ENCODE measurements at regions not wholly inside any gene's neighbourhood (a gene's known extent, or its start where the extent isn't known, plus 50 kb on each side); places are given as distances from the start of the nearest gene placed in this dataset.

DNA sequence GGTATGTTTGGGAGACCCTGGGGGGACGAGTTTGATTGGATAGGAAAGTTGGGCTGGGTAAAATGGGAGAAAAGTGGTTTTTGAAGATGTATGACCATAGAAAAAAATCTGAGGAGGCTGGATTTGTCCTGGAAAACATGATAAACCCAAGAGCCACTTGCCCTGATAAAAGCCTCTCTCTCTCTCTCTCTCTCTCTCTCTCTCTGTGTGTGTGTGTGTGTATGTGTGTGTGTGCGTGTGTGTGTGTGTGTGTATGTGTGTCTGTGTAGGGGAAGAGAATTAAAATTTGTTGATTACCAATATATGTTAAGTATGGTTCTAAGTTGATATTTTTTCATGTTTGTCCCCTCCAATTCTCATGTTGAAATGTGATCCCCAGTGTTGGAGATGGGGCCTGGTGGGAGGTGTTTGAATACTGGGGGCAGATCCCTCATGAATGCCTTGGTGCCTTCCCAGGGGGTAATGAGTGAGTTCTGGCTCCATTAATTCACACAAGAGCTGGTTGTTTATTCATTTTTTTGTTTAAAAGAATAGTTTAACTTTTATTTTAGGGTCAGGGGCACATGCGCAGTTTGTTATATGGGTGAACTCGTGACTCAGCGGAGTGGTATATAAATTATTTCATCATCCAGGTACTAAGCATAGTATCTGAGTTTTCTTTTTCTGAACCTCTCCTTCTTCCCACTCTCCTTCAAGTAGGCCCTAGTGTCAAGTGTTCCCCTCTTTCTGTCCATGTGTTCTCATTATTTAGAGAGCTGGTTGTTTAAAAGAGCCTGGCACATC lies 208.8 kb downstream of the TFAP2B start:
- H3K4me2 ChIP-seq (ENCODE audit: low read length): no peak overlapping the region
- no peak overlapping the region for H3K27ac ChIP-seq (ENCODE audit: low read depth, low read length)
- no peak overlapping the region for H3K23ac ChIP-seq (ENCODE audit: low read length)
- no peaks in the 10 kb centered on the region for H3K27me3 ChIP-seq (ENCODE audit: insufficient read depth, low read length, poor library complexity)
- H3K56ac ChIP-seq (ENCODE audit: low read length): no peak overlapping the region
- no peak overlapping the region for H3K4me3 ChIP-seq (ENCODE audit: low read length)
- H3K4me1 ChIP-seq (ENCODE audit: control insufficient read depth, low read depth, low read length): no peaks in the 10 kb centered on the region
- H3K9ac ChIP-seq (ENCODE audit: low read length): no peak overlapping the region
- no peak overlapping the region for H2BK15ac ChIP-seq (replicated peaks; ENCODE audit: low read depth)
- no peak overlapping the region for H2AK5ac ChIP-seq (ENCODE audit: low read length)
- H2BK5ac ChIP-seq (ENCODE audit: low read length): no peak overlapping the region
- no peak overlapping the region for H3K4ac ChIP-seq (ENCODE audit: low read depth, low read length)
- DNase-seq: no peak
- H3K79me2 ChIP-seq (ENCODE audit: control insufficient read depth, insufficient read depth, low read length): no peaks in the 10 kb centered on the region
- no peak overlapping the region for H2BK120ac ChIP-seq (ENCODE audit: low read depth, low read length)
- WGBS (ENCODE audit: extremely low coverage, insufficient coverage, low lambda C conversion rate): no CpG with 5 or more reads among the region's 5 CpGs
- no peaks in the 10 kb centered on the region for H3K79me1 ChIP-seq (ENCODE audit: low read length)
- no peak overlapping the region for H4K8ac ChIP-seq (ENCODE audit: low read depth, low read length)
- H4K5ac ChIP-seq (ENCODE audit: low read length): no peak overlapping the region
- no peaks in the 10 kb centered on the region for H3K36me3 ChIP-seq (ENCODE audit: control insufficient read depth, insufficient read depth, low read length)
- no peak overlapping the region for H3K18ac ChIP-seq (ENCODE audit: low read length)

GRCh38 chr6:51028276-51028675 lies 209.6 kb downstream of the TFAP2B start:
- no CpG with 5 or more reads among the region's 1 CpG for WGBS (ENCODE audit: extremely low coverage, insufficient coverage, low lambda C conversion rate)
- Histone ChIP-seq H3K4me1 (ENCODE audit: control insufficient read depth, low read depth, low read length) (no peaks in the 10 kb centered on the region), H3K79me2 (ENCODE audit: control insufficient read depth, insufficient read depth, low read length) (no peaks in the 10 kb centered on the region), H3K27ac (ENCODE audit: low read depth, low read length) (no peak overlapping the region), H3K56ac (ENCODE audit: low read length) (no peak overlapping the region), H3K23ac (ENCODE audit: low read length) (no peak overlapping the region), H3K27me3 (ENCODE audit: insufficient read depth, low read length, poor library complexity) (no peaks in the 10 kb centered on the region), H2BK5ac (ENCODE audit: low read length) (no peak overlapping the region), H3K9ac (ENCODE audit: low read length) (no peak overlapping the region), H3K4me2 (ENCODE audit: low read length) (no peak overlapping the region), H3K79me1 (ENCODE audit: low read length) (no peaks in the 10 kb centered on the region), H2AK5ac (ENCODE audit: low read length) (no peak overlapping the region), H3K4ac (ENCODE audit: low read depth, low read length) (no peak overlapping the region), H2BK120ac (ENCODE audit: low read depth, low read length) (no peak overlapping the region), H3K4me3 (ENCODE audit: low read length) (no peak overlapping the region), H4K5ac (ENCODE audit: low read length) (no peak overlapping the region), H4K8ac (ENCODE audit: low read depth, low read length) (no peak overlapping the region), H2BK15ac (replicated peaks; ENCODE audit: low read depth) (no peak overlapping the region), H3K18ac (ENCODE audit: low read length) (no peak overlapping the region), H3K36me3 (ENCODE audit: control insufficient read depth, insufficient read depth, low read length) (no peaks in the 10 kb centered on the region)
- DNase-seq: no peak

GRCh38 chr6:51029561-51029960 lies 210.9 kb downstream of the TFAP2B start:
- H3K4ac ChIP-seq (ENCODE audit: low read depth, low read length): no peak overlapping the region
- no peak overlapping the region for H3K56ac ChIP-seq (ENCODE audit: low read length)
- no peak overlapping the region for H3K27ac ChIP-seq (ENCODE audit: low read depth, low read length)
- H3K4me3 ChIP-seq (ENCODE audit: low read length): no peak overlapping the region
- no peak overlapping the region for H3K23ac ChIP-seq (ENCODE audit: low read length)
- H3K4me1 ChIP-seq (ENCODE audit: control insufficient read depth, low read depth, low read length): no peaks in the 10 kb centered on the region
- no peak overlapping the region for H2BK5ac ChIP-seq (ENCODE audit: low read length)
- H3K79me1 ChIP-seq (ENCODE audit: low read length): no peaks in the 10 kb centered on the region
- H2AK5ac ChIP-seq (ENCODE audit: low read length): no peak overlapping the region
- no peak overlapping the region for H2BK120ac ChIP-seq (ENCODE audit: low read depth, low read length)
- H4K5ac ChIP-seq (ENCODE audit: low read length): no peak overlapping the region
- H3K36me3 ChIP-seq (ENCODE audit: control insufficient read depth, insufficient read depth, low read length): no peaks in the 10 kb centered on the region
- no CpG with 5 or more reads among the region's 1 CpG for WGBS (ENCODE audit: extremely low coverage, insufficient coverage, low lambda C conversion rate)
- no peaks in the 10 kb centered on the region for H3K27me3 ChIP-seq (ENCODE audit: insufficient read depth, low read length, poor library complexity)
- no peak overlapping the region for H3K4me2 ChIP-seq (ENCODE audit: low read length)
- no peak overlapping the region for H3K9ac ChIP-seq (ENCODE audit: low read length)
- H2BK15ac ChIP-seq (replicated peaks; ENCODE audit: low read depth): no peak overlapping the region
- H3K18ac ChIP-seq (ENCODE audit: low read length): no peak overlapping the region
- no peak overlapping the region for H4K8ac ChIP-seq (ENCODE audit: low read depth, low read length)
- no peaks in the 10 kb centered on the region for H3K79me2 ChIP-seq (ENCODE audit: control insufficient read depth, insufficient read depth, low read length)
- no peak for DNase-seq

DNA sequence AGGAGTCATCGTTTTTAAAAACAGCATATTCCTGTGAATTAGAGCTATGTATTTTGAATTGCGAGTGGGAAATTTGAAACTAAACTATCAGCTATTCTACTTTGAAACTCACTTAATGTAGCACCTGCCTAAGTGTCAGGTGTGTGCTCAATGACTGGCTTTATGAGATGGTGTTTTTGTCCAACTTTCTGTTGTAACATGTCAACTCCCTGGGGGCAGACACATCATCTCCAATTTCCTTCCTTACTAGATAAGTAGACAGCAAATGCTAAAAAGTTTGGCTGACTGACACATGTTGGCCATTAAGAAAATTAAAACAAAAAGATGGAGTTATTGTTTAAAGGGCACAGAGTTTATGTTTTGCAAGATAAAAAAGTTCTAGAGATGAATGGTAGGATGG lies 226.9 kb downstream of the TFAP2B start:
- Histone ChIP-seq H2BK15ac (replicated peaks; ENCODE audit: low read depth) (no peak overlapping the region), H3K4me1 (ENCODE audit: control insufficient read depth, low read depth, low read length) (no peaks in the 10 kb centered on the region), H2BK120ac (ENCODE audit: low read depth, low read length) (no peak overlapping the region), H2AK5ac (ENCODE audit: low read length) (no peak overlapping the region), H2BK5ac (ENCODE audit: low read length) (no peak overlapping the region), H3K18ac (ENCODE audit: low read length) (no peak overlapping the region), H3K23ac (ENCODE audit: low read length) (no peak overlapping the region), H3K9ac (ENCODE audit: low read length) (no peak overlapping the region), H3K79me2 (ENCODE audit: control insufficient read depth, insufficient read depth, low read length) (no peaks in the 10 kb centered on the region), H3K4ac (ENCODE audit: low read depth, low read length) (no peak overlapping the region), H3K56ac (ENCODE audit: low read length) (no peak overlapping the region), H3K27me3 (ENCODE audit: insufficient read depth, low read length, poor library complexity) (no peaks in the 10 kb centered on the region), H3K4me2 (ENCODE audit: low read length) (no peak overlapping the region), H3K36me3 (ENCODE audit: control insufficient read depth, insufficient read depth, low read length) (no peaks in the 10 kb centered on the region), H3K79me1 (ENCODE audit: low read length) (no peaks in the 10 kb centered on the region), H4K5ac (ENCODE audit: low read length) (no peak overlapping the region), H4K8ac (ENCODE audit: low read depth, low read length) (no peak overlapping the region), H3K27ac (ENCODE audit: low read depth, low read length) (no peak overlapping the region), H3K4me3 (ENCODE audit: low read length) (no peak overlapping the region)
- WGBS (ENCODE audit: extremely low coverage, insufficient coverage, low lambda C conversion rate): no CpG with 5 or more reads among the region's 2 CpGs
- no peak for DNase-seq

DNA sequence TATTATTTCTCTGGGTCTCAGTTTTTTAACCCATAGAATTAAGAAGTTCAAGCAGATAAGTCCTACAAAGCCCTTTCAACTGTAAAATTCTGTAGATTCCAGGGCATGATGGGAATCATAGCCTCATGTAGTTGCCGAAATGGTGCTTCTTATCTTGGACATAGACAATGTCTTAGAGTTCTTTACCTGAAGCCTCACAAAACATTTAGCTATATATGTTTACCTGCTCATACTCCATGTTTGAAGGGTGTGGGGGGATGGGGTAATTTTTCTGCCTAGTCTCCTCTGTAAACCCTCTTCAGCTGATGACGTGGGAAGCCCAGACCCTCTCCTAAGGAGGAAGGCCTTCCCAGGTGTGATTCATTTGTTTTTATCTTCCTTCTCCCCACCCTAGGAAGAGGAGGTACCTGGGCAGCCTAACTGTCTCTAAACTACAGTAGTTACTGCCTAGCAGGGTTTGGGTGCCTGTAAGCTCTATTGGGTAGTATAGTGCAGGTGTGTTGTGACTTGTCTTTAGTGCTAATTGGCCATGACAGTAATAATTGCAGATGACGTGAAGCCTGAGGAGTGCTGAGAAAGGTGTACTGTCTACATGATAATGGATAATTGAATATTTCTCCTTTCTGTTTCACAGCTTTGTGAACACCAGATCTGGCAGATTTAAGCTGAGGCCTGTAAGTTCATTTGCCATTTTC lies 230.8 kb downstream of the TFAP2B start:
- Histone ChIP-seq H3K18ac (ENCODE audit: low read length) (no peak overlapping the region), H2BK5ac (ENCODE audit: low read length) (no peak overlapping the region), H3K36me3 (ENCODE audit: control insufficient read depth, insufficient read depth, low read length) (no peaks in the 10 kb centered on the region), H3K4me2 (ENCODE audit: low read length) (no peak overlapping the region), H3K4me3 (ENCODE audit: low read length) (no peak overlapping the region), H2AK5ac (ENCODE audit: low read length) (no peak overlapping the region), H3K79me2 (ENCODE audit: control insufficient read depth, insufficient read depth, low read length) (no peaks in the 10 kb centered on the region), H3K23ac (ENCODE audit: low read length) (no peak overlapping the region), H2BK120ac (ENCODE audit: low read depth, low read length) (no peak overlapping the region), H3K79me1 (ENCODE audit: low read length) (no peaks in the 10 kb centered on the region), H4K5ac (ENCODE audit: low read length) (no peak overlapping the region), H4K8ac (ENCODE audit: low read depth, low read length) (no peak overlapping the region), H2BK15ac (replicated peaks; ENCODE audit: low read depth) (no peak overlapping the region), H3K56ac (ENCODE audit: low read length) (no peak overlapping the region), H3K9ac (ENCODE audit: low read length) (no peak overlapping the region), H3K27me3 (ENCODE audit: insufficient read depth, low read length, poor library complexity) (no peaks in the 10 kb centered on the region), H3K4ac (ENCODE audit: low read depth, low read length) (no peak overlapping the region), H3K4me1 (ENCODE audit: control insufficient read depth, low read depth, low read length) (no peaks in the 10 kb centered on the region), H3K27ac (ENCODE audit: low read depth, low read length) (no peak overlapping the region)
- WGBS (ENCODE audit: extremely low coverage, insufficient coverage, low lambda C conversion rate): no CpG with 5 or more reads among the region's 3 CpGs
- DNase-seq: no peak

Data from mesendoderm (in vitro differentiated cells).